H1 (cell line): ENCODE measurements at regions not wholly inside any gene's neighbourhood (a gene's known extent, or its start where the extent isn't known, plus 50 kb on each side); places are given as distances from the start of the nearest gene placed in this dataset.

Experiments
- CTCF ChIA-PET: fragments of 300-600 bp; sonication (Branson Sonifier 250); formaldehyde crosslinking; loops from one replicate; lab custom pipeline; 2021; ENCODE audit not compliant: partially characterized antibody; lab: Charles Lee
- POLR2A ChIA-PET: fragments of 300-600 bp; sonication (Branson Sonifier 250); formaldehyde crosslinking; loops from one replicate; lab custom pipeline; 2021; ENCODE audit warnings: inconsistent platforms; ENCODE audit not compliant: partially characterized antibody; lab: Charles Lee
- DNase-seq, 2 experiments: peaks; one replicate each; pipeline versions ENCODE4 v3.0.0 to v3.0.0-alpha.2; 2010 to 2022; ENCODE audit warnings: low spot score in 2 of 2, low read depth in 1 of 2, mixed read lengths in 1 of 2
- FAIRE-seq: peaks from 2 replicates; lab custom pipeline; 2011; peaks lifted over from hg19 to GRCh38; lab: Jason Lieb, UNC
- H2AFZ ChIP-seq: 2 replicates; pipeline ENCODE4 v1.8.1; 2012; ENCODE audit warnings: low read length, inconsistent platforms
- H2AK5ac ChIP-seq: 2 replicates; pipeline ENCODE4 v1.6.1; 2013; ENCODE audit warnings: low read depth, low read length
- H2BK120ac ChIP-seq: replicated peaks from 2 replicates; pipeline ENCODE3; 2013; ENCODE audit warnings: low read depth, low read length, inconsistent platforms
- H2BK12ac ChIP-seq: 2 replicates; pipeline ENCODE4 v1.6.1; 2013; ENCODE audit warnings: low read depth, low read length
- H2BK15ac ChIP-seq: 2 replicates; pipeline ENCODE4 v1.6.1; 2013; ENCODE audit warnings: low read length
- H2BK20ac ChIP-seq: 2 replicates; pipeline ENCODE4 v1.6.1; 2013; ENCODE audit warnings: low read length
- H2BK5ac ChIP-seq: 2 replicates; pipeline ENCODE4 v1.6.1; 2013; ENCODE audit warnings: low read depth, low read length
- H3K14ac ChIP-seq: 2 replicates; pipeline ENCODE4 v1.6.1; 2013; ENCODE audit warnings: inconsistent platforms; ENCODE audit not compliant: insufficient read length
- H3K18ac ChIP-seq: 2 replicates; pipeline ENCODE4 v1.6.1; 2013; ENCODE audit warnings: low read length; ENCODE audit errors: extremely low read depth
- H3K23ac ChIP-seq: 2 replicates; pipeline ENCODE4 v1.6.1; 2013; ENCODE audit warnings: inconsistent platforms; ENCODE audit not compliant: insufficient read length
- H3K23me2 ChIP-seq: 2 replicates; pipeline ENCODE4 v1.6.1; 2013; ENCODE audit warnings: low read depth, low read length
- H3K27ac ChIP-seq: 2 replicates; pipeline ENCODE4 v1.6.1; 2011; ENCODE audit warnings: low read depth, low read length, inconsistent platforms
- H3K27me3 ChIP-seq, 4 experiments: replicated peaks in 1 of 4; 1 replicate in 1 of 4; 2 replicates in 3 of 4; pipeline versions ENCODE4 v1.6.1 to v1.8.1; 2011 to 2013; ENCODE audit warnings: low read length in 3 of 4, mild to moderate bottlenecking in 3 of 4, inconsistent platforms in 2 of 4, mixed read lengths in 2 of 4, moderate library complexity in 1 of 4; ENCODE audit not compliant: control insufficient read depth in 3 of 4, insufficient read depth in 3 of 4; ENCODE audit errors: extremely low read depth in 1 of 4
- H3K36me3 ChIP-seq, 4 experiments: 2 replicates each; pipeline versions ENCODE4 v1.6.1 to v1.8.1; 2011 to 2013; ENCODE audit warnings: mild to moderate bottlenecking in 4 of 4, low read length in 3 of 4, moderate library complexity in 2 of 4, control low read depth in 1 of 4, inconsistent platforms in 1 of 4; ENCODE audit not compliant: insufficient read depth in 4 of 4, control insufficient read depth in 2 of 4
- H3K4ac ChIP-seq: replicated peaks from 2 replicates; pipeline ENCODE3; 2013; ENCODE audit warnings: low read length, low read depth, mixed read lengths, inconsistent platforms; ENCODE audit not compliant: insufficient read length
- H3K4me1 ChIP-seq, 4 experiments: replicated peaks in 1 of 4; 1 replicate in 1 of 4; 2 replicates in 3 of 4; pipeline versions ENCODE4 v1.6.1 to v1.8.1; 2011 to 2013; ENCODE audit warnings: low read length in 3 of 4, inconsistent platforms in 2 of 4, mixed read lengths in 1 of 4; ENCODE audit not compliant: insufficient read depth in 4 of 4, control insufficient read depth in 3 of 4
- H3K4me2 ChIP-seq, 2 experiments: 2 replicates each; pipeline versions ENCODE4 v1.6.1 to v1.8.1; 2011 to 2013; ENCODE audit warnings: low read depth in 2 of 2, low read length in 2 of 2, control low read depth in 1 of 2, inconsistent platforms in 1 of 2, mild to moderate bottlenecking in 1 of 2; ENCODE audit not compliant: insufficient read depth in 1 of 2
- H3K4me3 ChIP-seq, 4 experiments: fragments of 200-600, 300-600 bp in 1 of 4; sonication (generic), shearing (Covaris generic), sonication (Bioruptor Twin) in 1 of 4; 2 replicates each; pipeline versions ENCODE4 v1.5.1 to v1.8.1; 2011 to 2016; ENCODE audit warnings: low read length in 4 of 4, low read depth in 3 of 4, control low read depth in 2 of 4, inconsistent platforms in 2 of 4, mild to moderate bottlenecking in 2 of 4, mixed read lengths in 1 of 4, moderate library complexity in 1 of 4; ENCODE audit not compliant: insufficient read depth in 2 of 4; ENCODE audit errors: extremely low read depth in 1 of 4
- H3K56ac ChIP-seq: replicated peaks from 2 replicates; pipeline ENCODE3; 2013; ENCODE audit warnings: low read depth, mild to moderate bottlenecking, mixed read lengths, low read length, inconsistent platforms; ENCODE audit not compliant: insufficient read length
- H3K79me1 ChIP-seq: 2 replicates; pipeline ENCODE4 v1.6.1; 2013; ENCODE audit warnings: low read depth, low read length, control low read depth
- H3K79me2 ChIP-seq, 2 experiments: 2 replicates each; pipeline versions ENCODE4 v1.6.1 to v1.8.1; 2012 to 2013; ENCODE audit warnings: low read length in 2 of 2, mild to moderate bottlenecking in 2 of 2, inconsistent platforms in 1 of 2; ENCODE audit not compliant: insufficient read depth in 2 of 2, control insufficient read depth in 1 of 2
- H3K9ac ChIP-seq, 4 experiments: replicated peaks in 1 of 4; 1 replicate in 1 of 4; 2 replicates in 3 of 4; pipeline versions ENCODE4 v1.6.1 to v1.8.1; 2011 to 2013; ENCODE audit warnings: low read depth in 3 of 4, low read length in 3 of 4, control low read depth in 2 of 4, mild to moderate bottlenecking in 2 of 4, moderate library complexity in 2 of 4, inconsistent platforms in 1 of 4; ENCODE audit errors: extremely low read depth in 1 of 4
- H3K9me3 ChIP-seq, 2 experiments: 2 replicates each; pipeline versions ENCODE4 v1.6.1 to v1.8.1; 2012 to 2013; ENCODE audit warnings: mild to moderate bottlenecking in 2 of 2, moderate library complexity in 2 of 2, control low read depth in 1 of 2, inconsistent platforms in 1 of 2, low read depth in 1 of 2, low read length in 1 of 2, mixed read lengths in 1 of 2; ENCODE audit not compliant: insufficient read depth in 2 of 2
- H4K20me1 ChIP-seq, 2 experiments: replicated peaks in 1 of 2; 2 replicates each; pipeline versions ENCODE3 to v1.8.1; 2011 to 2013; ENCODE audit warnings: inconsistent platforms in 2 of 2, low read length in 2 of 2, mild to moderate bottlenecking in 1 of 2; ENCODE audit not compliant: insufficient read depth in 2 of 2, control insufficient read depth in 1 of 2
- H4K5ac ChIP-seq: 2 replicates; pipeline ENCODE4 v1.6.1; 2013; ENCODE audit warnings: low read length, low read depth, mixed read lengths, inconsistent platforms; ENCODE audit not compliant: insufficient read length
- H4K8ac ChIP-seq: 2 replicates; pipeline ENCODE4 v1.8.0; 2013; ENCODE audit warnings: mild to moderate bottlenecking, moderate library complexity, low read length, inconsistent platforms; ENCODE audit not compliant: insufficient read depth; ENCODE audit errors: extremely low read depth
- H4K91ac ChIP-seq: replicated peaks from 2 replicates; pipeline ENCODE3; 2013; ENCODE audit warnings: low read length, mixed read lengths, inconsistent platforms; ENCODE audit not compliant: insufficient read length
- ATF3 ChIP-seq: IDR thresholded peaks from 2 replicates; pipeline ENCODE4 v1.6.1; 2011; ENCODE audit warnings: low read depth, mild to moderate bottlenecking, low read length; ENCODE audit not compliant: insufficient read depth
- CBX8 ChIP-seq: fragments of 300-800, 300-1000 bp; sonication (generic); IDR thresholded peaks from 2 replicates; pipeline ENCODE4 v1.7.1; 2016; ENCODE audit warnings: low read depth, low read length, borderline replicate concordance
- CREB1 ChIP-seq: IDR thresholded peaks from 2 replicates; pipeline ENCODE4 v1.6.1; 2012; ENCODE audit warnings: inconsistent platforms
- KDM4A ChIP-seq: IDR thresholded peaks from one replicate; pipeline ENCODE4 v1.7.1; 2012; ENCODE audit warnings: low read depth, mild to moderate bottlenecking, moderate library complexity, low read length, inconsistent platforms; ENCODE audit not compliant: severe bottlenecking
- KDM5A ChIP-seq: fragments of 200-600 bp; IDR thresholded peaks from 2 replicates; pipeline ENCODE4 v1.7.1; 2012; ENCODE audit warnings: mild to moderate bottlenecking, low read length, inconsistent platforms, mixed read lengths
- RAD21 ChIP-seq, 2 experiments: IDR thresholded peaks in 1 of 2; conservative IDR thresholded peaks in 1 of 2; 2 replicates each; pipeline ENCODE4 v1.6.1; 2011; ENCODE audit warnings: low read depth in 2 of 2, low read length in 2 of 2, improper control_type of control experiment in 1 of 2, inconsistent platforms in 1 of 2, mild to moderate bottlenecking in 1 of 2, moderate library complexity in 1 of 2
- SIN3A ChIP-seq, 2 experiments: IDR thresholded peaks in 1 of 2; conservative IDR thresholded peaks in 1 of 2; 2 replicates each; pipeline ENCODE4 v1.6.1; 2011 to 2012; ENCODE audit warnings: low read length in 2 of 2, improper control_type of control experiment in 1 of 2, low read depth in 1 of 2, mild to moderate bottlenecking in 1 of 2
- WGBS, 2 experiments: shearing (Covaris generic) in 1 of 2; methylation state at CpG; one replicate each; pipeline versions ENCODE4 v1.1.6 to v1.1.7; 2013 to 2015; ENCODE audit warnings: low lambda C conversion rate in 2 of 2, mixed read lengths in 2 of 2, inconsistent platforms in 1 of 2, low coverage in 1 of 2, missing lambda C conversion rate in 1 of 2; ENCODE audit not compliant: insufficient replicate concordance in 2 of 2, insufficient coverage in 1 of 2, insufficient read length in 1 of 2; ENCODE audit errors: extremely low coverage in 1 of 2, missing lambda C conversion rate in 1 of 2; 5-methylcytosine and 5-hydroxymethylcytosine counted together

- H3K23ac ChIP-seq, result no peak overlapping the region
- no peak overlapping the region for H4K8ac ChIP-seq
- DNase-seq (no peak), FAIRE-seq (no peak)
- CTCF ChIA-PET, result interaction anchor here (1.3 to 1.5 kb wide), 2 partner anchors 9 to 483 kb away, joined by 3 to 4 read pairs; no protein-coding TSS in a partner anchor
- no peak overlapping the region for H4K91ac ChIP-seq
- H3K56ac ChIP-seq, result no peak overlapping the region
- H3K27ac ChIP-seq, result no peak overlapping the region
- H3K36me3 ChIP-seq, result no peaks in the 10 kb centered on the region
- no peak overlapping the region for H3K9ac ChIP-seq
- H3K14ac ChIP-seq, result no peak overlapping the region
- TF ChIP-seq CREB1 (no peak), SIN3A (conservative IDR thresholded peaks at IDR 0.05 in 1 of 2, IDR thresholded peaks at IDR 0.05 in 1 of 2; ENCODE audit: low read depth in 1 of 2, low read length in 2 of 2) (no peak), ATF3 (no peak), KDM5A (no peak), RAD21 (IDR thresholded peaks at IDR 0.05 in 1 of 2, conservative IDR thresholded peaks at IDR 0.05 in 1 of 2; ENCODE audit: low read depth in 2 of 2, low read length in 2 of 2) (no peak), KDM4A (no peak), CBX8 (no peak)
- no peak overlapping the region for H2BK20ac ChIP-seq
- no peak overlapping the region for H2AFZ ChIP-seq
- no peaks in the 10 kb centered on the region for H3K79me1 ChIP-seq
- H4K5ac ChIP-seq, result no peak overlapping the region
- H2BK120ac ChIP-seq, result no peak overlapping the region
- no peak overlapping the region for H3K18ac ChIP-seq
- H3K4ac ChIP-seq, result no peak overlapping the region
- H3K23me2 ChIP-seq, result no peaks in the 10 kb centered on the region
- no peak overlapping the region for H3K4me2 ChIP-seq
- POLR2A ChIA-PET, result no interaction called here
- H2BK15ac ChIP-seq, result no peak overlapping the region
- no peak overlapping the region for H2BK12ac ChIP-seq
- WGBS, 2 experiments, result 95% methylated on average over 16 of the region's 16 CpGs; no CpG with 5 or more reads in 1 of the 2 experiments
- no peak overlapping the region for H3K4me3 ChIP-seq
- no peaks in the 10 kb centered on the region for H3K27me3 ChIP-seq
- peaks cover 8 to 17% of the 10 kb centered on the region in 2 experiments for H3K9me3 ChIP-seq
- H3K4me1 ChIP-seq, result no peaks in the 10 kb centered on the region
- H2BK5ac ChIP-seq, result no peak overlapping the region
- H2AK5ac ChIP-seq, result no peak overlapping the region
- no peaks in the 10 kb centered on the region for H3K79me2 ChIP-seq
- H4K20me1 ChIP-seq, result no peaks in the 10 kb centered on the region
Measured at GRCh38 chr1:73105755-73106154, 823.4 kb upstream of the NEGR1 start.
